Hepatocyte (in vitro differentiated cells): ENCODE measurements at regions not wholly inside any gene's neighbourhood (a gene's known extent, or its start where the extent isn't known, plus 50 kb on each side); places are given as distances from the start of the nearest gene placed in this dataset.

Source experiments
- CTCF ChIP-seq: fragments of 200-600 bp; sonication (generic); IDR thresholded peaks from 2 replicates; pipeline ENCODE4 v1.5.1; 2016; ENCODE audit warnings: antibody characterized with exemption, mild to moderate bottlenecking; ENCODE audit not compliant: poor library complexity
- EZH2 ChIP-seq: fragments of 200-600 bp; sonication (generic); IDR thresholded peaks from 2 replicates; pipeline ENCODE4 v1.6.1; 2016; ENCODE audit warnings: antibody characterized with exemption, mild to moderate bottlenecking, borderline replicate concordance
- EZH2phosphoT487 ChIP-seq: fragments of 200-600 bp; sonication (generic); IDR thresholded peaks from one replicate; pipeline ENCODE4 v1.6.1; 2018; ENCODE audit warnings: antibody characterized with exemption, mild to moderate bottlenecking, low read depth, moderate library complexity; ENCODE audit not compliant: unreplicated experiment, severe bottlenecking

GRCh38 chr15:35654332-35654731, 108.4 kb upstream of the DPH6 start:
- TF ChIP-seq CTCF (no peak), EZH2 (no peak), EZH2phosphoT487 (no peak)
